Activated naive CD8-positive, alpha-beta T cell treated with anti-CD3 and anti-CD28 coated beads, Interleukin-2, amount 10 ng/mL, durations not matched to agents 7 days and 5 days (primary cell): ENCODE measurements at regions not wholly inside any gene's neighbourhood (a gene's known extent, or its start where the extent isn't known, plus 50 kb on each side); places are given as distances from the start of the nearest gene placed in this dataset.

ENCODE experiments used
- ATAC-seq: fragments of 150-1000 bp; cut with Tn5 transposase; one replicate; pipeline ENCODE4 v1.10.0; 2021; ENCODE audit warnings: low read depth, moderate library complexity
- POLR2A ChIA-PET: fragments of 350-600 bp; sonication (Branson Sonifier 250); formaldehyde crosslinking; loops from one replicate; lab custom pipeline; 2021; ENCODE audit warnings: antibody characterized with exemption; lab: Charles Lee
- DNase-seq: peaks from one replicate; pipeline ENCODE4 v3.0.0; 2021
- H3K27ac Mint-ChIP-seq: one replicate; pipeline ENCODE4 v1.8.0; 2022; ENCODE audit warnings: mild to moderate bottlenecking, mixed read lengths
- H3K27me3 Mint-ChIP-seq: one replicate; pipeline ENCODE4 v1.8.0; 2022; ENCODE audit warnings: mild to moderate bottlenecking, moderate library complexity, mixed read lengths
- H3K36me3 Mint-ChIP-seq: one replicate; pipeline ENCODE4 v1.8.0; 2021; ENCODE audit warnings: mild to moderate bottlenecking, mixed read lengths
- H3K4me1 Mint-ChIP-seq: one replicate; pipeline ENCODE4 v1.8.0; 2021; ENCODE audit warnings: mixed read lengths
- H3K4me3 Mint-ChIP-seq: one replicate; pipeline ENCODE4 v1.8.0; 2022; ENCODE audit warnings: mild to moderate bottlenecking, moderate library complexity, mixed read lengths
- H3K9me3 Mint-ChIP-seq: one replicate; pipeline ENCODE4 v1.8.0; 2021; ENCODE audit warnings: mixed read lengths

DNA sequence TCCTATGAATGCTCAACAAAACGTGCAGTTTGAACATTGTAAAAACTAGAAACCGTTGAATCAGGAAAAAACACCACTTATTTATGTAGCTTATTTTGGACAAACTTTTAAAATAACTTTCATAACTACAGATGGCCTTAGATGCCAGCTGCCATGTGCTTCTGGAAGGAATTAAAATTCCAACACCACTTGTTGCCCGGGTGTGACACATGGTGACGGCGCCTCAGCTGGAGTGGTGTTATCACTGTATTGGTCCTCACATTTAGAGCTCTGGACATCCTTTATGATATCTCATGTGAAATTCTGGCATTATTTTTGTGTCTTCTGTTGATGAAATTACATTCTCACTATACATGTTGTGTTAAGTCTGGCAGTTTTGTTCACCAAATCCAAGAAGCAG lies 211.0 kb downstream of the IPO8 start:
- POLR2A ChIA-PET: no interaction called here
- ATAC-seq: no peak
- no peaks in the 10 kb centered on the region for H3K4me1 Mint-ChIP-seq
- no peak overlapping the region for H3K4me3 Mint-ChIP-seq
- no peak for DNase-seq
- no peaks in the 10 kb centered on the region for H3K36me3 Mint-ChIP-seq
- H3K27ac Mint-ChIP-seq: no peak overlapping the region
- no peaks in the 10 kb centered on the region for H3K9me3 Mint-ChIP-seq
- H3K27me3 Mint-ChIP-seq: no peaks in the 10 kb centered on the region

DNA sequence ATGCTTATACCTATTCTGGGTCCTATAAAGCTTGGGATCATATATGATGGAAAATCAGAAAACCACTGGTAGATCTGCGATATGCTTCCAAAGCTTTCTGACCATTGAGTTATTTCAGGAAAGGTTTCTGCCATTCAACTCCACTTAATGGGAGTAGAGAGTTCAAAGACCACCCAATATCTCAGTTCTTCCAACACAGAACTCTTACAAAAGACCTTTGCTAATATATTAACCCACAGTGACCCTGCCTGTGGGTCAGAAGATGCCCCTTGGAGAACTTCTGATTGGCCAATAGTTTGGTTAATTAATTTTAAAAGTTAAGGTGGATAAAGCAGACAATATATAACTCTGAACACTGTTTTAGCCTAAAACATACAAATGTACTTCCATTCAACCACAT lies 213.0 kb downstream of the IPO8 start:
- H3K4me1 Mint-ChIP-seq: no peaks in the 10 kb centered on the region
- POLR2A ChIA-PET: no interaction called here
- H3K27me3 Mint-ChIP-seq: no peaks in the 10 kb centered on the region
- no peaks in the 10 kb centered on the region for H3K36me3 Mint-ChIP-seq
- DNase-seq: no peak
- H3K9me3 Mint-ChIP-seq: no peaks in the 10 kb centered on the region
- no peak overlapping the region for H3K27ac Mint-ChIP-seq
- ATAC-seq: no peak
- H3K4me3 Mint-ChIP-seq: no peak overlapping the region

DNA sequence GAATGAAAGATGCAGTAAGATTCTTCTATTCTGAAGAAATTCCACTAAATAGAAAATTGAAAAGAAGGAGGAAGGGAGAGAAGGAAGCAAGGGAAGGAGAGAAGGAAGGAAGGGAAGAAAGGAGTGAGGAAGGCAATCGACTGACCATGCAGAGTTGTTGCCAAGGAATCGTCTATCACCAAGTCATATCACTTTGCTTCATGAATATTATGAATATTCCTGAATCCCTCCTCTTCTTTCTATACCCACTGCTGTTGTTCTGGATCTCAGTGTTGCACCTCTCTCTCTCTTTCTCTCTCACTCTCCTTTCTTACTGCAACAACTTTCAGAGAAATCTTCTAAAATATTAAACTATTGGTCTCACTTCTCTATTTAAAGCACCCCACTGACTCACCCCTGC lies 222.4 kb downstream of the IPO8 start:
- Mint-ChIP-seq H3K36me3 (no peaks in the 10 kb centered on the region), H3K27me3 (no peaks in the 10 kb centered on the region), H3K9me3 (peaks cover 4% of the 10 kb centered on the region), H3K27ac (no peak overlapping the region), H3K4me3 (no peak overlapping the region), H3K4me1 (no peaks in the 10 kb centered on the region)
- POLR2A ChIA-PET: no interaction called here
- no peak for DNase-seq
- no peak for ATAC-seq

DNA sequence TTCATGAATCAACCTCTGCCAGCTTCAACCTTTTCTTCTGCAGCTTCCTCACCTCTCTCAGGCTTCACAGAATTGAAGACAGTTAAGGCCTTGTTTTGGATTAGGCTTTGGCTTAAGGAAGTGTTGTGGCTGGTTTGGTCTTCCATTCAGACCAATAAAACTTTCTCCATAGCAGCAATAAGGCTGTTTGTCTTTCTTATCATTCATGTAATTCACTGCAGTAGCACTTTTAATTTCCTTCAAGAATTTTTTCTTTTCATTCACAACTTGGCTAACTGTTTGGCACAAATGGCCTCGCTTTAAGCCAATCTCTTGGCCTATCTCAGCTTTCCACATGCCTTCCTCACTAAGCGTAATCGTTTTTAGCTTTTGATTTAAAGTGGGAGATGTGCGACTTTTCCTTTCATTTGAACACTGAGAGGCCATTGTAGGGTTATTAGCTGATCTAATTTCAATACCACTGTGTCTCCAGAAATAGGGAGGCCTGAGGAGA lies 229.5 kb downstream of the IPO8 start:
- H3K27ac Mint-ChIP-seq: no peak overlapping the region
- H3K4me1 Mint-ChIP-seq: no peaks in the 10 kb centered on the region
- H3K36me3 Mint-ChIP-seq: no peaks in the 10 kb centered on the region
- no peaks in the 10 kb centered on the region for H3K27me3 Mint-ChIP-seq
- H3K9me3 Mint-ChIP-seq: peaks cover 2% of the 10 kb centered on the region
- POLR2A ChIA-PET: no interaction called here
- DNase-seq (no peak), ATAC-seq (no peak)
- H3K4me3 Mint-ChIP-seq: no peak overlapping the region

DNA sequence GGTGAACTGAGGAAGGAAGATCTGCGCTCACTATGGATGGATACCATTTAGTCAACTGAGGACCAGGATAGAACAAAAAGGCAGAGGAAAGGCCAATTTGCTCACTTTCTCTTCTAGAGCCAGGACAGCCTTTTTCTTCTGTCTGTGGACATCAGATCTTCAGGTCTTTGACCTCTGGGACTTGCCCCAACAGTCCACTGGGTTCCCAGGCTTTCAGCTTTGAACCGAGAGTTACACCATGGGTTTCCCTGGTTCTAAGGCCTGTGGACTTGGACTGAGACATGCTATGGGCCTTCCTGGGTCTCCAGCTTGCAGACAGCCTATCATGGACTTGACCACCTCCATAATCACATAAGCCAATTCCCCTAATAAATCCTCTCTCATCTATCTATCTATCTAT lies 232.0 kb downstream of the IPO8 start:
- Mint-ChIP-seq H3K27ac (no peak overlapping the region), H3K4me3 (no peak overlapping the region)
- ATAC-seq: no peak

DNA sequence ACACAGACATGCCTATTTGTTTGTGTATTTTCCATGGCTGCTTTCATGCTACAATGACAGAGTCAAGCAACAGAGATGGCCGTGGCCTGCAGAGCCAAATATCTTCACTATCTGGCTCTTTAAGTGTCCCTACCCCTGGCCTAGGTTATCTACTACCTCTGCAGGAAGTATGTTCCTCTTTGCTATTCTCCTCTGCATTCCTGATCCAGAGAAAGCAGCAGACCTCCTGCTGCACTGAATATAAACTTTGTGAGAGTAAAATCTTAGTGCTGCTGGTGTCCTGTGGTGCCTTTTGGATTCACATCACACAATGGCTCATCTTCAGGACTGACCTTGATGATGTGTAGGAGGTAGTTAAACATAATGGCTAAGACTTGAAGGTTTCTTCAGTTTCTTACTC lies 233.4 kb downstream of the IPO8 start:
- H3K4me1 Mint-ChIP-seq: no peaks in the 10 kb centered on the region
- no peaks in the 10 kb centered on the region for H3K36me3 Mint-ChIP-seq
- H3K9me3 Mint-ChIP-seq: peaks cover 4% of the 10 kb centered on the region
- no peak overlapping the region for H3K4me3 Mint-ChIP-seq
- H3K27me3 Mint-ChIP-seq: no peaks in the 10 kb centered on the region
- H3K27ac Mint-ChIP-seq: no peak overlapping the region
- ATAC-seq (no peak), DNase-seq (no peak)
- POLR2A ChIA-PET: no interaction called here

More for the DNA sequence above, 232.0 kb downstream of the IPO8 start:
- no peaks in the 10 kb centered on the region for H3K4me1 Mint-ChIP-seq
- no peaks in the 10 kb centered on the region for H3K36me3 Mint-ChIP-seq
- no peak for DNase-seq
- H3K27me3 Mint-ChIP-seq: no peaks in the 10 kb centered on the region
- H3K9me3 Mint-ChIP-seq: peaks cover under 1% of the 10 kb centered on the region
- POLR2A ChIA-PET: no interaction called here

DNA sequence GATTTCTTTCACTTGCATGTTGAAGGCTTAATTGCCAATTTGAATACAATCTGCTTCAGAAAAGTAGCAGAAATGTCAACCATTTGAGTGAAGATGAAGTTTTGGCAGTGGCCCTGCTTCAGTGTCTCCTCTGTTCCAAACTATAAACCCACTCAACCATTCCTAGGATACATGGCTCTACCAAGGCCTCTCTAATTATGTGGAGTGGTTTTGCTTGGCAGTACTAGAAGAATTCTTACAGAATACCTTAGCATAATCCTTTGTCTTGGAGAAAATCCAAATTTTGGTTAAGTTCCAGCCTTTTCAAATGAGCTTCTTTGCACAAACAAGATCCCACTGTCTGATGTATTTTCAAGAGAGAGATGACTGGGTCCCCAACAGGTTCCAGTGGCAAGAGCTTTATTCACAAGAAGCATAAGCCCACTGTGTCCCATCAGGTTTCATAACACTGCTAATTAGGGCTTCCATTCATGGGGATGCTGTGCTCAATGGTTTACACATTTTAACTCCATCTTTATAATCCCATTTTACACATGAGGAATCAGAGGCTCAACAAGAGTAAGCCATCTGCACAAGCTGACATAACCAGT lies 234.5 kb downstream of the IPO8 start:
- H3K4me1 Mint-ChIP-seq: no peaks in the 10 kb centered on the region
- H3K27me3 Mint-ChIP-seq: no peaks in the 10 kb centered on the region
- DNase-seq: no peak
- peaks cover 4% of the 10 kb centered on the region for H3K9me3 Mint-ChIP-seq
- no peaks in the 10 kb centered on the region for H3K36me3 Mint-ChIP-seq
- no peak for ATAC-seq
- POLR2A ChIA-PET: no interaction called here
- H3K27ac Mint-ChIP-seq: no peak overlapping the region
- no peak overlapping the region for H3K4me3 Mint-ChIP-seq

DNA sequence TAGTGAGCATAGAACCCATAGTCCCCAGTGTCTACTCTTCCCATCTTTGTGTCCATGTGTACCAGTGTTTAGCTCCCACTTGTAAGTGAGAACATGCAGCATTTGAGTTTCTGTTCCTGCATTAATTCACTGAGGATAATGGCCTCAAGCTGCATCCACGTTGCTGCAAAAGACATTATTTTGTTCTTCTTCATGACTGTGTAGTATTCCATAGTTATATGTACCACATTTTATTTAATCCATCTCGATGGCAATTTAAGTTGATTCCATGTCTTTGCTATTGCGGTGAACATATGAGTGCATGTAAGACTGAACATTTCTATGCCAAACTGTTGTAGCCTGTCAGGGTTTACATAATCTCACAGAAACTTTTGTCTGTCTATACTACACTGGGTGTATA lies 237.2 kb downstream of the IPO8 start:
- H3K27ac Mint-ChIP-seq: no peak overlapping the region
- H3K27me3 Mint-ChIP-seq: no peaks in the 10 kb centered on the region
- H3K9me3 Mint-ChIP-seq: peaks cover 4% of the 10 kb centered on the region
- no peaks in the 10 kb centered on the region for H3K36me3 Mint-ChIP-seq
- no peak overlapping the region for H3K4me3 Mint-ChIP-seq
- no peaks in the 10 kb centered on the region for H3K4me1 Mint-ChIP-seq
- ATAC-seq: no peak
- POLR2A ChIA-PET: no interaction called here
- no peak for DNase-seq

DNA sequence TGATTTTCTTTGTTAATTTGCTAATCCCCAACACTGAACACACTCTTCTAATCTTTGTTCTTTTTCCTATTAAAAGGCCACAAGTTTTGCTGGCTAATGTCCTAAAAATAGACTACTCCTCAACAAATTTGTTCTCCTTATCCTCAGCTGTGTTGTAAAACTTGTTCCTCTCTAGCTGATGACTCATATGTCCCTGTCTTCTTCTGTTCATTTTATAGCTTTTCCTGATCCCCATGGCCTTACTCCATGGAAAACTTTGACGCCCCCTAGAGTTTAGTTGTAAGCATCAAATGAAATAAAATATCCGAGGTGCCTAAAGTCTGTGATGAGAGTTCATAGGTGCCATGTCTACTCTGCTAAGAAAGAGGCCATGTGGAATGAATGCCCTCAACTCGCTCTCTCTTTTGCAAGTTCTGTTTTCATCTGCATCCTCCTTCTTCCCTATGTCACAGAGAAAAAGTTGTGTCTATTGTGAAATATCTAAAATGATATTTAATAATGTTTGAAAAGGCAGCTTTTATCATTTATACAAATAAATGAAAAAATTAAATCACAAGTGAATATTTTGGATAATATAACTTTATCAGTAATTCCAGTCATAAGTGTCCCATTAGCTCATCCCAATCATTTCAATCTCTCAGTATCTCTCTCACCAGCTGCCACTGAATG lies 237.9 kb downstream of the IPO8 start:
- DNase-seq (no peak), ATAC-seq (no peak)
- Mint-ChIP-seq H3K4me1 (no peaks in the 10 kb centered on the region), H3K4me3 (no peak overlapping the region), H3K36me3 (no peaks in the 10 kb centered on the region), H3K27me3 (no peaks in the 10 kb centered on the region), H3K9me3 (peaks cover 4% of the 10 kb centered on the region), H3K27ac (no peak overlapping the region)
- POLR2A ChIA-PET: no interaction called here

DNA sequence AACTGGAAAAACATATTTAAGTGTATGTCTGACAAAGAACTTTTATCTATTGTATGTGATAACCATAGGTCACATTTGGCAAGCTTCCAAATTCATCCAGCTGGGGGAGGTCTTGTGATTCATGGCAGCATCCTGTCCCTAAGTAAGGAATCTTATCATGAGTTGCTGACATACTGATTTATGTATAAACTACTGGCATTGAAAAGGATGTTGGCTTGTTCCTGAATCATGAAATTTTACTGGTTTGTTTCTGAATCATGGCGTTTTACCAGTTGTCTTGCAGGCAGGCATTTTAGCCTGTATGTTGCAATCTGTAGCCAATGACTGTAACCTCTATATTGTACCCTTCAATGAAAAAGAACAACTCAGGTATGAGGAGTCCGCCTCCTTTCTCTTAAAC lies 244.8 kb downstream of the IPO8 start:
- no peaks in the 10 kb centered on the region for H3K9me3 Mint-ChIP-seq
- no peaks in the 10 kb centered on the region for H3K36me3 Mint-ChIP-seq
- H3K4me1 Mint-ChIP-seq: no peaks in the 10 kb centered on the region
- no peak overlapping the region for H3K27ac Mint-ChIP-seq
- H3K27me3 Mint-ChIP-seq: no peaks in the 10 kb centered on the region
- no peak overlapping the region for H3K4me3 Mint-ChIP-seq
- ATAC-seq: no peak
- no peak for DNase-seq
- POLR2A ChIA-PET: no interaction called here

DNA sequence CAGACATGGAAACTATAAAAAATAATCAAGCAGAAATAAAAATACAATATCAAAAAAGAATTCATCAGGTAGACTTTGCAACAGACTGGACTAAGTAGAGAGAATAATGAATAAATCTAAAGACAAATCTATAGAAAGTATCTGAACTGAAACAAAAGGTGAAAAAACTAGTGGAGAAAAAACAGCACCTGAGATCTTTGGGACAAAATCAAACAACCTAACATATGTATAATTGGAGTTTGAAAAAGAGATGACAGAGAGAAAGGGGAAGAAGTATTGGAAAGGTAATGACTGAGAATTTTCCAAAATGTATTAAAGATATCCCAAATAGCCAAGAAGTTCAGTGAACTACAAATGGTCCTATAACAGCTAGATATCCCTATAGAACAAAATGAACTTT lies 245.4 kb downstream of the IPO8 start:
- H3K4me3 Mint-ChIP-seq: no peak overlapping the region
- H3K27me3 Mint-ChIP-seq: no peaks in the 10 kb centered on the region
- H3K27ac Mint-ChIP-seq: no peak overlapping the region
- no peaks in the 10 kb centered on the region for H3K4me1 Mint-ChIP-seq
- POLR2A ChIA-PET: no interaction called here
- no peaks in the 10 kb centered on the region for H3K36me3 Mint-ChIP-seq
- H3K9me3 Mint-ChIP-seq: no peaks in the 10 kb centered on the region
- ATAC-seq (no peak), DNase-seq (no peak)

DNA sequence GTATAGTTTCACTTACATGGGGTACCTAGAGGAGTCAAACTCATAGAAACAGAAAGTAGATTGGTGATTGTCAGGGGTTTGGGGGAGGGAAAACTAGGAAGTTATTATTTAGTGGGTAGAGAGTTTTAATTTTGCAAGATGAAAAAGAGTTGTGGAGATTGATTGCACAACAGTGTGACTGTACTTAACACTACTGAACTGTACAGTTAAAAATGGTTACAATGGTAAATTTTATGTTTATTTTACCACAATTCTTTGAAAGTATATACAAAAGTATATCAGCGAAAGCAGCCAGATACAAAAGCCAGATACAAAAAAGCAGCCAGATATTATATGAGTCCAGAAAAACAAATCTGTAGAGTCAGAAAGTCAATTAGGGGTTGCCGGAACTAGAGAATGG lies 247.6 kb downstream of the IPO8 start:
- ATAC-seq: no peak
- no peak for DNase-seq
- Mint-ChIP-seq H3K36me3 (no peaks in the 10 kb centered on the region), H3K27me3 (no peaks in the 10 kb centered on the region), H3K4me1 (no peaks in the 10 kb centered on the region), H3K4me3 (no peak overlapping the region), H3K27ac (no peak overlapping the region), H3K9me3 (no peaks in the 10 kb centered on the region)
- POLR2A ChIA-PET: no interaction called here

DNA sequence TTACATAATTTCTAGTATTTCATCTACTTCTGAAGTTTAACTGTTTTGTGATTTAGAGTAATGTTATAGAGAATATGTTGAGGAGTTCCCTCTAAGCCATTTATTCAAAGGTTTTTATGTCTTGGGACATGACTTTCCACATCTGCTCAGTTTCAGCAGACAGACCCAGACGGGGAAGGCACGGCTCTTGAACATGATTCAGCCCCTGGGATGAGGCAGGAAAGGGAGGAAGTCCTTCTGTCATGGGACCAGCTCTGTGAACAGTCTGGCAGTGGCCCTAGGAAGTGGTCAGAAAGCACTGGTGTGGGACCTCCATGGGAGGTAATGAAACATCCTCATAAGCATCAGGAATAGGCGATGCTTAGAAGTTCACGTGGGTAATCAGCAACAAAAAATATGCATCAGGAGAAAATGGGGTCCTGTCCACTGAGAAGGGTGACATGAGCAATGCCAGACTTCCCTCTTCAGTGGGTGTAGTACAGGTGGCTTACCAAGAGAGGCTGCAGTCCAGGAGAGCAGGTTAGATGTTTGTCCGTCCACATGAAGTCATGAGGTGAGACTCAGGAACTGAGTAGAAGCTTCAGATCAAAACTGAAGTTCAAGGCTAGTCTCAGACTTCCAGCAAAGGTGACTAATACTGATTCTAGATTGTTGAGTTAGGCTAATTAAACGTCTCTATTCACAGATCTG lies 248.5 kb downstream of the IPO8 start:
- POLR2A ChIA-PET: no interaction called here
- no peaks in the 10 kb centered on the region for H3K4me1 Mint-ChIP-seq
- no peaks in the 10 kb centered on the region for H3K9me3 Mint-ChIP-seq
- no peak for ATAC-seq
- H3K36me3 Mint-ChIP-seq: no peaks in the 10 kb centered on the region
- no peak overlapping the region for H3K27ac Mint-ChIP-seq
- no peak overlapping the region for H3K4me3 Mint-ChIP-seq
- H3K27me3 Mint-ChIP-seq: no peaks in the 10 kb centered on the region
- no peak for DNase-seq

DNA sequence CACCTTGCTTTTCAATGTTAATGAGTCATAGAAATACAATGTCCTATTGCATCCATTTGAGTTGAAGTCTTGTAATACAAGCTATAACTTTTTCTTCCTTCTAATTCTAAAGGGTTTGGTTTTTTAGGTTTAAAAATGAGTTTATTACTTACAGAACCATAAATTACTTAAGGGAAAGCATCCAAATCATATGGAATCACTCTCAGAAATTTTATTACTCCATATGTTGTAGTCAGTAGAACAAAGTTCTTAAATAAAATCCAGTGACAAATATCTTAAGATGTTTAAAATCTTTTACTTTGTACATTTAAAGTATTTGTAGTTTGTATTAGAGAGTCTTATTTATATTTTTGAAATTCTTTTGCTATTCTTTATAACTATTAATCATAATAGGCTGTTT lies 253.2 kb downstream of the IPO8 start:
- POLR2A ChIA-PET: no interaction called here
- H3K4me1 Mint-ChIP-seq: no peaks in the 10 kb centered on the region
- DNase-seq (no peak), ATAC-seq (no peak)
- no peaks in the 10 kb centered on the region for H3K9me3 Mint-ChIP-seq
- H3K4me3 Mint-ChIP-seq: no peak overlapping the region
- H3K36me3 Mint-ChIP-seq: no peaks in the 10 kb centered on the region
- peaks cover 2% of the 10 kb centered on the region for H3K27me3 Mint-ChIP-seq
- H3K27ac Mint-ChIP-seq: no peak overlapping the region
